Endothelial cell of umbilical vein (primary cell): ENCODE measurements at regions not wholly inside any gene's neighbourhood (a gene's known extent, or its start where the extent isn't known, plus 50 kb on each side); places are given as distances from the start of the nearest gene placed in this dataset.

Source experiments
- BruUV-seq: library from RNA; stranded (reverse); fragments of 400-500 nt; replicated peaks from 2 replicates; lab custom pipeline; 2021; lab: Mats Ljungman, UMichigan
- CTCF ChIA-PET: fragments of 300-600, 350-600 bp; sonication (Branson Sonifier 250); formaldehyde crosslinking; loops from one replicate; lab custom pipeline; 2021; ENCODE audit warnings: antibody characterized with exemption, inconsistent platforms; lab: Charles Lee
- POLR2A ChIA-PET: fragments of 300-600, 350-600 bp; sonication (Branson Sonifier 250); formaldehyde crosslinking; loops from one replicate; lab custom pipeline; 2021; ENCODE audit warnings: antibody characterized with exemption, inconsistent platforms; lab: Charles Lee
- DNase-seq: peaks from one replicate; pipeline ENCODE4 v3.0.0-alpha.2; 2011; ENCODE audit warnings: low read depth, low spot score
- FAIRE-seq: peaks from 2 replicates; lab custom pipeline; 2011; peaks lifted over from hg19 to GRCh38; lab: Jason Lieb, UNC
- H2AFZ ChIP-seq: 2 replicates; pipeline ENCODE4 v1.6.0; 2012; ENCODE audit warnings: low read depth, low read length, control low read depth, inconsistent platforms
- H3K27ac ChIP-seq: 2 replicates; pipeline ENCODE4 v1.5.1; 2011; ENCODE audit warnings: low read depth, mild to moderate bottlenecking, control low read depth, low read length, moderate library complexity; ENCODE audit not compliant: insufficient read depth
- H3K27me3 ChIP-seq, 2 experiments: 2 replicates each; pipeline versions ENCODE4 v1.6.0 to v1.6.1; 2011; ENCODE audit warnings: low read length in 2 of 2, mixed read lengths in 1 of 2; ENCODE audit not compliant: control insufficient read depth in 2 of 2, insufficient read depth in 2 of 2
- H3K36me3 ChIP-seq, 2 experiments: 2 replicates in 1 of 2; 3 replicates in 1 of 2; pipeline ENCODE4 v1.5.1; 2011; ENCODE audit warnings: low read length in 2 of 2, mild to moderate bottlenecking in 1 of 2, moderate library complexity in 1 of 2; ENCODE audit not compliant: control insufficient read depth in 2 of 2, insufficient read depth in 2 of 2; ENCODE audit errors: extremely low read depth in 1 of 2
- H3K4me1 ChIP-seq: 3 replicates; pipeline ENCODE4 v1.5.1; 2011; ENCODE audit warnings: mild to moderate bottlenecking, low read length; ENCODE audit not compliant: control insufficient read depth, insufficient read depth; ENCODE audit errors: extremely low read depth
- H3K4me2 ChIP-seq: 2 replicates; pipeline ENCODE4 v1.6.1; 2011; ENCODE audit warnings: low read length, control low read depth, mixed read lengths; ENCODE audit not compliant: insufficient read depth
- H3K4me3 ChIP-seq, 3 experiments: fragments of 200-600 bp in 1 of 3; sonication (generic), shearing (Covaris generic) in 1 of 3; replicated peaks in 1 of 3; 2 replicates each; pipeline ENCODE4 v1.5.1; 2011 to 2016; ENCODE audit warnings: control low read depth in 3 of 3, low read length in 3 of 3, mild to moderate bottlenecking in 2 of 3, inconsistent platforms in 1 of 3, low read depth in 1 of 3, moderate library complexity in 1 of 3; ENCODE audit not compliant: insufficient read depth in 1 of 3
- H3K79me2 ChIP-seq: 2 replicates; pipeline ENCODE4 v1.6.0; 2012; ENCODE audit warnings: low read length, inconsistent platforms; ENCODE audit not compliant: control insufficient read depth, insufficient read depth
- H3K9ac ChIP-seq: replicated peaks from 2 replicates; pipeline ENCODE3; 2011; ENCODE audit warnings: low read length, control low read depth; ENCODE audit not compliant: insufficient read depth; ENCODE audit errors: extremely low read depth
- H3K9me1 ChIP-seq: replicated peaks from 3 replicates; pipeline ENCODE4 v1.6.0; 2011; ENCODE audit warnings: mild to moderate bottlenecking, low read length; ENCODE audit not compliant: control insufficient read depth, insufficient read depth; ENCODE audit errors: extremely low read depth
- H3K9me3 ChIP-seq: replicated peaks from 2 replicates; pipeline ENCODE4 v1.5.1; 2012; ENCODE audit warnings: low read length, inconsistent platforms; ENCODE audit not compliant: control insufficient read depth, insufficient read depth
- H4K20me1 ChIP-seq: replicated peaks from 2 replicates; pipeline ENCODE3; 2011; ENCODE audit warnings: mild to moderate bottlenecking, low read length; ENCODE audit not compliant: control insufficient read depth, insufficient read depth; ENCODE audit errors: extremely low read depth
- CTCF ChIP-seq, 2 donors: IDR thresholded peaks; 1 replicate in 1 of 2; 2 replicates in 1 of 2; pipeline ENCODE4 v1.5.1; 2011; ENCODE audit warnings: low read length in 2 of 2, mild to moderate bottlenecking in 2 of 2, moderate library complexity in 2 of 2, control low read depth in 1 of 2, inconsistent platforms in 1 of 2, low read depth in 1 of 2; ENCODE audit not compliant: insufficient read depth in 1 of 2; ENCODE audit errors: extremely low read depth in 1 of 2
- EZH2 ChIP-seq: IDR thresholded peaks from 2 replicates; pipeline ENCODE4 v1.6.1; 2012; ENCODE audit warnings: borderline replicate concordance, low read depth, mild to moderate bottlenecking, moderate library complexity, low read length, inconsistent platforms; ENCODE audit not compliant: severe bottlenecking
- FOS ChIP-seq: IDR thresholded peaks from 2 replicates; pipeline ENCODE4 v1.6.1; 2011; ENCODE audit warnings: mild to moderate bottlenecking, low read length, moderate library complexity, borderline replicate concordance; ENCODE audit not compliant: insufficient read depth
- GATA2 ChIP-seq: IDR thresholded peaks from 2 replicates; pipeline ENCODE4 v1.7.0; 2011; ENCODE audit warnings: low read depth, mild to moderate bottlenecking, moderate library complexity, mixed read lengths, low read length; ENCODE audit not compliant: insufficient read length, insufficient read depth
- JUN ChIP-seq: IDR thresholded peaks from 2 replicates; pipeline ENCODE4 v1.6.1; 2011; ENCODE audit warnings: borderline replicate concordance, low read depth; ENCODE audit not compliant: insufficient read length, insufficient read depth
- MYC ChIP-seq: IDR thresholded peaks from one replicate; pipeline ENCODE4 v1.6.1; 2011; ENCODE audit warnings: mild to moderate bottlenecking, low read depth, low read length
- POLR2A ChIP-seq: IDR thresholded peaks from 2 replicates; pipeline ENCODE4 v1.6.1; 2012; ENCODE audit warnings: low read depth, mild to moderate bottlenecking, control low read depth, low read length
- POLR2AphosphoS5 ChIP-seq: IDR thresholded peaks from 2 replicates; pipeline ENCODE4 v1.6.1; 2012; ENCODE audit warnings: low read depth, mild to moderate bottlenecking, control low read depth, low read length, moderate library complexity; ENCODE audit not compliant: insufficient read depth
- dilution Hi-C: fragments of 300-500 bp; cut with MboI; formaldehyde crosslinking; loops from one replicate; pipeline ENCODE4 v1.15.0; 2019; ENCODE audit warnings: low sequenced_read_pairs; ENCODE audit not compliant: extremely low pct_ligation_motif_present
- intact Hi-C: fragments of 100-400 bp; cut with micrococcal nuclease; formaldehyde crosslinking; loops from one replicate; pipeline ENCODE4 v1.10.0; 2022
- TF ChIP-seq, protein P1 (sequence below): IDR thresholded peaks from 2 replicates; pipeline ENCODE4 v1.6.1; 2011; ENCODE audit not compliant: insufficient read depth, insufficient read length

- FAIRE-seq: no peak
- dilution Hi-C loops: no loop called here
- no TSS peak for BruUV-seq
- intact Hi-C loops: no loop called here
- Histone ChIP-seq H3K4me1 (peaks cover 8% of the 10 kb centered on the region), H4K20me1 (no peaks in the 10 kb centered on the region), H3K9me3 (no peaks in the 10 kb centered on the region), H3K4me3 (no peak overlapping the region), H3K27me3 (no peaks in the 10 kb centered on the region), H3K79me2 (no peaks in the 10 kb centered on the region), H3K9me1 (no peaks in the 10 kb centered on the region), H3K9ac (peak overlapping the region; percentile 16), H3K36me3 (no peaks in the 10 kb centered on the region), H3K4me2 (peak overlapping the region; percentile 75), H3K27ac (no peak overlapping the region), H2AFZ (peak overlapping the region; percentile 17)
- DNase-seq: peak; percentile 52
- TF ChIP-seq EZH2 (no peak), MYC (no peak), POLR2AphosphoS5 (no peak), JUN (no peak), POLR2A (no peak), CTCF (IDR thresholded peaks at IDR 0.05; ENCODE audit: extremely low read depth in 1 of 2, insufficient read depth in 1 of 2, low read depth in 1 of 2, low read length in 2 of 2) (no peak), FOS (no peak), GATA2 (no peak)
- TF ChIP-seq, protein P1, sequence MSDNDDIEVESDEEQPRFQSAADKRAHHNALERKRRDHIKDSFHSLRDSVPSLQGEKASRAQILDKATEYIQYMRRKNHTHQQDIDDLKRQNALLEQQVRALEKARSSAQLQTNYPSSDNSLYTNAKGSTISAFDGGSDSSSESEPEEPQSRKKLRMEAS: no peak
- ChIA-PET CTCF (interaction anchor here (1.1 to 1.6 kb wide), 5 partner anchors 11 to 450 kb away, joined by 3 to 6 read pairs (median 3); no protein-coding TSS in a partner anchor), POLR2A (no interaction called here)
Measured at GRCh38 chr3:148066802-148067201, 630.9 kb upstream of the AGTR1 start.
